ENCODE measurements at regions not wholly inside any gene's neighbourhood (a gene's known extent, or its start where the extent isn't known, plus 50 kb on each side); places are given as distances from the start of the nearest gene placed in this dataset.

DNA sequence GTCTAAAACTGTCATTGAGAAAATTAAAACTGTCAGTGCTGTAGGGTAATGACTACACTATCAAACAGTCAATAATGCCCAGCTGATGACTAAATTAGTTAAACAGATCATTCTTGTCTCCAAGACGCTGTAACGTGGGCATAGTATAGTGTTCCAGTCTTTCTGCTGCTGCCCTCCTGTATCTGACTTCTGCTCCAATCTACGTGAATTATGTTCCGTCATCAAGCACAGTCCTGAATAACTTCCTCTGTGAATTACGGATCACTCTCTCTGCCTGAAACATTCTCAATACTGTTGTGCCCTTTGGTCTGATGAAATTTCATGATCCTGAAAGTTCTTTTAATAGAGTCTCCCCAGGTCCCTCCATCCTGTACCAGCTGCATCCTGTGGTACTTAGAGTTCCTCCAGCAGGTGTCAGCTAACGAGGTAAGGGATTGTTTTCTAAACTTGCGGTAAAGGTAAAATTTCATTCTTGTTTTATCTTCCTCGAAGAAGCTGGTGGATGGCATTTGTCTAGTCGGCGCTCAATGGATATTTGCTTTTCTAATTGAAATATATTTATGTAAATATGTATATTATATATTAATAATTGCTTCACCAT is 393.5 kb upstream of the ADARB2 start:
- Histone ChIP-seq H3K27ac (no peak overlapping the region), H3K36me3 (no peaks in the 10 kb centered on the region), H3K4me1 (no peaks in the 10 kb centered on the region), H3K9me3 (no peaks in the 10 kb centered on the region), H3K27me3 (no peaks in the 10 kb centered on the region), H3K4me3 (no peak overlapping the region)
- TF ChIP-seq, protein P1, sequence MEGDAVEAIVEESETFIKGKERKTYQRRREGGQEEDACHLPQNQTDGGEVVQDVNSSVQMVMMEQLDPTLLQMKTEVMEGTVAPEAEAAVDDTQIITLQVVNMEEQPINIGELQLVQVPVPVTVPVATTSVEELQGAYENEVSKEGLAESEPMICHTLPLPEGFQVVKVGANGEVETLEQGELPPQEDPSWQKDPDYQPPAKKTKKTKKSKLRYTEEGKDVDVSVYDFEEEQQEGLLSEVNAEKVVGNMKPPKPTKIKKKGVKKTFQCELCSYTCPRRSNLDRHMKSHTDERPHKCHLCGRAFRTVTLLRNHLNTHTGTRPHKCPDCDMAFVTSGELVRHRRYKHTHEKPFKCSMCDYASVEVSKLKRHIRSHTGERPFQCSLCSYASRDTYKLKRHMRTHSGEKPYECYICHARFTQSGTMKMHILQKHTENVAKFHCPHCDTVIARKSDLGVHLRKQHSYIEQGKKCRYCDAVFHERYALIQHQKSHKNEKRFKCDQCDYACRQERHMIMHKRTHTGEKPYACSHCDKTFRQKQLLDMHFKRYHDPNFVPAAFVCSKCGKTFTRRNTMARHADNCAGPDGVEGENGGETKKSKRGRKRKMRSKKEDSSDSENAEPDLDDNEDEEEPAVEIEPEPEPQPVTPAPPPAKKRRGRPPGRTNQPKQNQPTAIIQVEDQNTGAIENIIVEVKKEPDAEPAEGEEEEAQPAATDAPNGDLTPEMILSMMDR (IDR thresholded peaks at IDR 0.05): no peak
- no peak for DNase-seq
- intact Hi-C loops (cut with DNase I): no loop called here
- ATAC-seq: no peak

DNA sequence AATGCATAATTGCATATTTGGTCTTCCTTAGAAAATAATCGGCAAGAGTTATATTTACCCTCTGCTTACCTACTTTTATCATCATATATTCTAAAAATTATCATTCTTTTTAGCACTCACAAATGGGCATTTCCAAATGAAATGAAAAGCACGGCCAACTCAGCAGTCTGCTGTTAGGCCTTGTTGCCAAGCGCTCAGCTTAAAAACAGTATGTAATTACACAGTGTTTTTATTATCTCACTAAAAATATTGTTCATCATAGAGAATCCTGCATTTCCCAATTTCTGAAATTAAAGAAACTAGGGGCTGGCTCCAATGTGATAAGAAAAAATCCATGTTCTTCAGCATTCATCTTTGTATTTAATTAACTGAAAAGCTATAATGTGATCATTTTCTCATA is 391.7 kb upstream of the ADARB2 start:
- no peaks in the 10 kb centered on the region for H3K27me3 ChIP-seq
- DNase-seq (no peak), ATAC-seq (no peak)
- H3K4me1 ChIP-seq: no peaks in the 10 kb centered on the region
- H3K27ac ChIP-seq: no peak overlapping the region
- H3K9me3 ChIP-seq: no peaks in the 10 kb centered on the region
- intact Hi-C loops (cut with DNase I): no loop called here
- no peak overlapping the region for H3K4me3 ChIP-seq
- TF ChIP-seq, protein P1 (IDR thresholded peaks at IDR 0.05): no peak
- H3K36me3 ChIP-seq: no peaks in the 10 kb centered on the region

DNA sequence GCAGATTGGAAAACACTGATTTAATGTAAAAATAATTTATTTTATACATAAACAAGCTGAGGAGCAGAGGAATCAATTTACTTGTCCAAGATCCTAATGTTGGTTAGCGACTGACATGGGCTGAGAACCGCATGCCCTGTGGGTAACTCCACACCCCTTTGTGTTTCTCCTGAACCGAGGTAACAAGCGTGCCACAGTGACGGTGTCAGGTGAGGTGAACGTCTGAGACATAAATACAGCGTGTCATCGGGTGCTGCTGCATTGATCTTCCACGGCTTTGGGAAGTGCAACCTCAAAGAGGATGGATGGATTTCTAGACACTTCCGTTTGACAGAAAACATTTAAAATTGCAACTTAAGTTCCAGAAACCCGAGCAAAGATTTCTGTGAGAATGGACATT is 386.8 kb upstream of the ADARB2 start:
- intact Hi-C loops (cut with DNase I): no loop called here
- H3K4me1 ChIP-seq: no peaks in the 10 kb centered on the region
- no peak for ATAC-seq
- no peak overlapping the region for H3K27ac ChIP-seq
- no peaks in the 10 kb centered on the region for H3K27me3 ChIP-seq
- DNase-seq: no peak
- no peaks in the 10 kb centered on the region for H3K9me3 ChIP-seq
- no peaks in the 10 kb centered on the region for H3K36me3 ChIP-seq
- H3K4me3 ChIP-seq: no peak overlapping the region
- TF ChIP-seq, protein P1 (IDR thresholded peaks at IDR 0.05): no peak

DNA sequence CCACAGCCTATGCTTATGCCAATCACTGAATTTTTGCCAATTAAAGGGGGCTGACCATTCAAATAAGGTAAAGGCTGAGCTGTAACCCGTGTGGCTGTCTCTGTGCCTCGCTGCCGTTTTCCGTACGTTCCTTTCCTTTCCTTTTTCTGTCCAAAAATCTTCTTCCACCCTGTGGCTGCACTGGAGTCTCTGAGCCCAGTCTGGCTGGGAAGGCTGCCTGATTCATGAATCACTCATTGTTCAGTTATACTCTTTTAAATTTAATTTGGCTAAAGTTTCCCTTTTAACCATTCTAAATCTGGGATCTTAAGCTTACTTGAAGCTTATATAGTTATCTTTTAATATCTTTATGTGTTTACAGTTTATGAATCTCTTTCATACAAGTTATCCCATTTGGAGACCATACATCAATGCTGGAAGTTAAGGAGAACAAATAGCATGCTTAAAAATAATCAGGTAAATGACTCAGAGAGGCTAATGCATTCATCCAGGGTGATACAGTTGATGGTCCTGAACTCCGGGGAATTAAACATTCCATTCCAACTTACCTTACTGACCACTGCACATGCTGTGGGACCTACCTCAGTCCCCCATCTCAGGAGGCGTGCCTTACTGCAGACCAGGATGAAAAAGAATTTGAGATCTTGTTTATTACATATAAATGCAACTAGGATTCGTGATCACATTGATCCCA is 385.3 kb upstream of the ADARB2 start:
- Histone ChIP-seq H3K36me3 (no peaks in the 10 kb centered on the region), H3K4me1 (no peaks in the 10 kb centered on the region), H3K4me3 (no peak overlapping the region), H3K9me3 (peaks cover 0 to 7% of the 10 kb centered on the region in 2 donors), H3K27ac (no peak overlapping the region), H3K27me3 (no peaks in the 10 kb centered on the region)
- ATAC-seq: no peak
- no peak for DNase-seq
- intact Hi-C loops (cut with DNase I): no loop called here
- TF ChIP-seq, protein P1 (IDR thresholded peaks at IDR 0.05): no peak

DNA sequence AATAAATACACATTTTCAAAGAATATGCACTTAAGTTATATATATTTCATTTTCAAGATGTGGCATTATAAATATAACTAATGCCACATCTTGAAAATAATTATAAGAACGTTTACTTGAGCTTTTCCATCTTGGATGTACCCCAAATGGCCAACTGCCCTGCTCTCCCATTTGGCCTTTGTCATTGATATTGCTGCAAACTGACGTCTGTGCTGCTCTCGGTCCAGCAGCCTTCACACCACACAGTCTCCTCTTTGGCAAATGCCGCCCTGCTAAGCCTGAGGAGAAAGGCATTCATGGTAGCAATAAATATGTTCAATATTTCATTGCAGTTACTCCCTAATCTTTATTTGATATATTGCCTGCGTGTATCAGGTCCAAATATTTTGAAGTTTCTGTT is 384.6 kb upstream of the ADARB2 start:
- DNase-seq: no peak

More for the DNA sequence above, 384.6 kb upstream of the ADARB2 start:
- Histone ChIP-seq H3K36me3 (no peaks in the 10 kb centered on the region), H3K4me1 (no peaks in the 10 kb centered on the region), H3K9me3 (peaks cover 0 to 12% of the 10 kb centered on the region in 2 donors), H3K4me3 (no peak overlapping the region), H3K27me3 (no peaks in the 10 kb centered on the region), H3K27ac (no peak overlapping the region)
- intact Hi-C loops (cut with DNase I): no loop called here
- ATAC-seq: no peak
- TF ChIP-seq, protein P1 (IDR thresholded peaks at IDR 0.05): no peak
